Left lung (tissue), 4 donors: ENCODE measurements at regions not wholly inside any gene's neighbourhood (a gene's known extent, or its start where the extent isn't known, plus 50 kb on each side); places are given as distances from the start of the nearest gene placed in this dataset.

ENCODE experiments used
- ATAC-seq: fragments of 200-7000 bp; cut with Tn5 transposase; one replicate; pipeline ENCODE4 v1.9.1; 2020; ENCODE audit warnings: moderate library complexity
- DNase-seq, 4 donors: peaks; one replicate each; pipeline ENCODE4 v3.0.0-alpha.2; 2013 to 2020
- H3K27ac ChIP-seq, 2 donors: fragments of 200-600 bp; sonication (generic) in 1 of 2; one replicate each; pipeline versions ENCODE4 v1.5.0 to v1.8.0; 2020 to 2021
- H3K27me3 ChIP-seq, 2 donors: fragments of 200-600 bp; sonication (generic) in 1 of 2; one replicate each; pipeline versions ENCODE4 v1.5.0 to v1.8.0; 2020 to 2021
- H3K36me3 ChIP-seq, 2 donors: fragments of 200-600 bp; sonication (generic) in 1 of 2; one replicate each; pipeline versions ENCODE4 v1.5.0 to v1.8.0; 2020 to 2021
- H3K4me1 ChIP-seq, 2 donors: fragments of 200-600 bp; one replicate each; pipeline ENCODE4 v1.8.0; 2021
- H3K4me3 ChIP-seq, 2 donors: fragments of 200-600 bp; sonication (generic) in 1 of 2; one replicate each; pipeline versions ENCODE4 v1.5.0 to v1.8.0; 2020 to 2021; ENCODE audit warnings: mild to moderate bottlenecking in 1 of 2
- H3K9me3 ChIP-seq, 2 donors: fragments of 200-600 bp; sonication (generic) in 1 of 2; one replicate each; pipeline versions ENCODE4 v1.5.0 to v1.8.0; 2020 to 2021
- intact Hi-C, 2 donors: fragments of 100-400 bp; cut with DNase I; formaldehyde crosslinking; loops; one replicate each; pipeline versions ENCODE4 v1.11.2 to v1.14.2; 2022
- TF ChIP-seq, protein P1 (sequence below), 2 donors: fragments of 200-600 bp; sonication (generic) in 1 of 2; IDR thresholded peaks; one replicate each; pipeline versions ENCODE4 v1.5.0 to v1.8.0; 2021; ENCODE audit warnings: antibody characterized with exemption in 2 of 2
- donor health status: DM: no; HTN: yes; CAD: no.
- donor health status: DM: no; HTN: no; CAD: no.

DNA sequence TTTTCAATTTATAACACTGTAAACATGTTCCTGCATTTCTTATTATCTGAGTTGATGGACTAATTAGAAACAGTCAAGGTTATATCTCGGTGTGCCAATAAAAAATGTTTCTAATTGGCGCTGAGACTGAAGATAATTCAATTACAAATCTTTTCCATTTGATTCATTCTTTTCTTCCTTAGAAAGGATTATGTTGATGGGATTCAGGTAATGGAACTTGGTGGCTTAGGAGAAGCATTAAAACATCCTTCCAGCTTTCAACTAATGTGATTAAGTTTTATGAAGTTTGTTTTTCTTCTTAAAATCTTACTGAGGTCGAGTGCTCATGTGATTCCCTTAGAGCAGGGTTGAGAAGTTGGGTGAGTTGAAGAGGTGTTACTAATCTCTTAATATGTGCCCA lies 1015.3 kb downstream of the NR2F1-AS1 start:
- intact Hi-C loops, result no loop called here
- ATAC-seq (no peak), DNase-seq (no peak)
- Histone ChIP-seq H3K36me3 (no peaks in the 10 kb centered on the region), H3K27me3 (no peaks in the 10 kb centered on the region), H3K9me3 (no peaks in the 10 kb centered on the region), H3K4me3 (no peak overlapping the region), H3K4me1 (no peaks in the 10 kb centered on the region), H3K27ac (no peak overlapping the region)
- TF ChIP-seq, protein P1, sequence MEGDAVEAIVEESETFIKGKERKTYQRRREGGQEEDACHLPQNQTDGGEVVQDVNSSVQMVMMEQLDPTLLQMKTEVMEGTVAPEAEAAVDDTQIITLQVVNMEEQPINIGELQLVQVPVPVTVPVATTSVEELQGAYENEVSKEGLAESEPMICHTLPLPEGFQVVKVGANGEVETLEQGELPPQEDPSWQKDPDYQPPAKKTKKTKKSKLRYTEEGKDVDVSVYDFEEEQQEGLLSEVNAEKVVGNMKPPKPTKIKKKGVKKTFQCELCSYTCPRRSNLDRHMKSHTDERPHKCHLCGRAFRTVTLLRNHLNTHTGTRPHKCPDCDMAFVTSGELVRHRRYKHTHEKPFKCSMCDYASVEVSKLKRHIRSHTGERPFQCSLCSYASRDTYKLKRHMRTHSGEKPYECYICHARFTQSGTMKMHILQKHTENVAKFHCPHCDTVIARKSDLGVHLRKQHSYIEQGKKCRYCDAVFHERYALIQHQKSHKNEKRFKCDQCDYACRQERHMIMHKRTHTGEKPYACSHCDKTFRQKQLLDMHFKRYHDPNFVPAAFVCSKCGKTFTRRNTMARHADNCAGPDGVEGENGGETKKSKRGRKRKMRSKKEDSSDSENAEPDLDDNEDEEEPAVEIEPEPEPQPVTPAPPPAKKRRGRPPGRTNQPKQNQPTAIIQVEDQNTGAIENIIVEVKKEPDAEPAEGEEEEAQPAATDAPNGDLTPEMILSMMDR (IDR thresholded peaks at IDR 0.05), result no peak

DNA sequence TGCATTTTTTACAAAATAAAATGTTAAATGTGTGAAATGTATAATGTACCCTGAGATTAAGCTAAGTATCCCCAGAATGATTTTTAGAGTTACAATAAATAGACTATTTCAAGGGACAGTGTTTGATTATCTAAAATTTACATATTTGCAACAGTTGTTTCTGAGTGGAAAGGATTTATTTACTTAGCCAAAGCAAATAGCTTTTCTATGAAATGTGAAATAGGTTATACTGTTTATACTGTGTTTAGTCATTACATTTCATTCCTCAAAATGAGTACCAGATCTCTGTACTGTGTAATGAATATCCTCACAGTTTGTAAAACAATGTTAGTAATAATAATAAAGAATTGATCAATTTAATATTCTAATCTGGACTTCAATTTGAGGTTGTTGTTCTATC lies 1019.0 kb downstream of the NR2F1-AS1 start:
- no peak overlapping the region for H3K27ac ChIP-seq
- no peaks in the 10 kb centered on the region for H3K36me3 ChIP-seq
- TF ChIP-seq, protein P1 (IDR thresholded peaks at IDR 0.05), result no peak
- H3K9me3 ChIP-seq, result no peaks in the 10 kb centered on the region
- ATAC-seq, result no peak
- DNase-seq, result no peak
- no peaks in the 10 kb centered on the region for H3K4me1 ChIP-seq
- intact Hi-C loops, result no loop called here
- no peak overlapping the region for H3K4me3 ChIP-seq
- no peaks in the 10 kb centered on the region for H3K27me3 ChIP-seq

DNA sequence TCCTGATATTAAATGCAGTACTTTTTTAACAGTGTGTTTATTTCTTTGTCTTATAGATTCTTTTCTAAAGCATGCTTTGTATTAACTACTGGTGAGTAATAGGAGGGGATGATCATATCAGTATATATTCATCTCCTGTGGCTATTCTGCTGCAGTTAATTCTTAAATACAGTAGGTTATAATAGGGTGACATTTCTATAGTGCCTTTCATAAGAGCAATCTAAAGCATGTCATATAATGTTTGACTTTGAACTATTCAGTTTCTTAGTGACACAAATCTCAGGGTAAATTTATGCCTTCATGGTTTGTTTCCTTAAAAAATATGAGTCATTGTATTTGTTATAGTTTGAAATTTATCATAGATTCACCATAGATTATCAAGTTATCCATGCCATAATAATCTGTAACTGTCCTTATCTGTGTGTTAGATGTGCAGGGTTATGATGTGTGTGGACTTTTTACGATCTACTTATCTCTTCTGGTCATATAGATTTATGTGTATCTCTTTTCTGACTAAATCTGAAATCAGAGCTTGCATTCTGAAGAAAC lies 1019.5 kb downstream of the NR2F1-AS1 start:
- TF ChIP-seq, protein P1 (IDR thresholded peaks at IDR 0.05), result no peak
- H3K36me3 ChIP-seq, result no peaks in the 10 kb centered on the region
- no peak overlapping the region for H3K4me3 ChIP-seq
- H3K4me1 ChIP-seq, result no peaks in the 10 kb centered on the region
- no peaks in the 10 kb centered on the region for H3K27me3 ChIP-seq
- no peak for DNase-seq
- no peak for ATAC-seq
- no peak overlapping the region for H3K27ac ChIP-seq
- H3K9me3 ChIP-seq, result no peaks in the 10 kb centered on the region
- intact Hi-C loops, result no loop called here

DNA sequence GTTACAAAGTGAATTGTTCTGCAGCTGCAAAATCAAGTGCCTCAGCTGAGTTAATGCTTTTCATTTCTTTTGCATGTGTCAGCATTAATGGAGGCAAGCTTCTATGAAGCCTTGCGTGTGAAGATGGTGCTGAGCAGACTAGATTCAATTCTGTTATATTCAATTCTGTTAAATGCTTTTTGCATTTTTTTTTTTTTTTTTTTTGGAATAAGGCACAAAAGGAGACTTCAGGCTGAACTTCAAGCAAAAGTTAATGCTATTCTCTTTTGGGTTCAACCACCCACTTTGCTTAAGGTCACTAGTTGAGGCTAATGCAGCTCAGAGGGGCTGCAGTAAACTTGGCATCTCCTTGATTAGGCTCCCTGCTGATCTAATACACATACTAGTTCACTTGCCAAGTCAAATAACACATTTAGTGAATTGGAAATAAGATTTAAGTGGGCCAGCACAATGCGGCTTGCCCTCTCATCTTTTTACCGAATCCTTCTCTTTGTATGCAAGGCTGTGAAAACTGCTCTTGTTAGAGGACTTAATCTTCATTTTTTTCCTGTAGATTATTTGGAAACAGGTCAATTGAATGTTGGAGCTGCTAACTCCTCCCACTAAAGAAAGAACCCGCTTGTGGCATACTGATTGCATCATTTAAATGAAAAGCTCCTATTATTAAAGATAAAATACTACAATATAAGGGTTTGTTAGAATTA lies 1020.2 kb downstream of the NR2F1-AS1 start:
- no peak for ATAC-seq
- no peak for DNase-seq

DNA sequence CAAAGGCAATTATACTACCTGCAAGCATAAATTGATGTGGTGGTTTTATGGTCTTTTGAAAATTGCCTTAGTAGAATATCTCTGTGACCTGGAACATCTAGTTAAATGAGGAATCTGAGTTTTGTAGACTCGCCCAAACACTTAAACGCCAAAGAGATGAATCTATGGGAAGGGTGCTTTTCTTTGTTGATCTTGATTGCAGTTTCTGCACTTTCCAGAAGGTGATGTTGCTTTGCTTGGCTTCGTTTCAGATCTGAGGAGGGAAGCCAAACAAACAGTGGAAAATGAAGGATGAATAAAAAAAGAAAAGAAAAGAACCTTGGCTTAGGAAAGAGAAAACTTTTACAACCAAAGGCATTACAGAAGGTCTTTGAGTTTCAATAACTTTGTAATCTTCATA lies 1021.2 kb downstream of the NR2F1-AS1 start:
- Histone ChIP-seq H3K36me3 (no peaks in the 10 kb centered on the region), H3K4me3 (no peak overlapping the region), H3K27ac (no peak overlapping the region), H3K9me3 (no peaks in the 10 kb centered on the region), H3K27me3 (no peaks in the 10 kb centered on the region), H3K4me1 (no peaks in the 10 kb centered on the region)
- TF ChIP-seq, protein P1 (IDR thresholded peaks at IDR 0.05), result no peak
- ATAC-seq (no peak), DNase-seq (no peak)
- intact Hi-C loops, result no loop called here

More for the DNA sequence above, 1020.2 kb downstream of the NR2F1-AS1 start:
- Histone ChIP-seq H3K4me1 (no peaks in the 10 kb centered on the region), H3K27ac (no peak overlapping the region), H3K36me3 (no peaks in the 10 kb centered on the region), H3K9me3 (no peaks in the 10 kb centered on the region), H3K4me3 (no peak overlapping the region), H3K27me3 (no peaks in the 10 kb centered on the region)
- TF ChIP-seq, protein P1 (IDR thresholded peaks at IDR 0.05), result no peak
- intact Hi-C loops, result no loop called here
